ENCODE measurements at regions not wholly inside any gene's neighbourhood (a gene's known extent, or its start where the extent isn't known, plus 50 kb on each side); places are given as distances from the start of the nearest gene placed in this dataset.

DNA sequence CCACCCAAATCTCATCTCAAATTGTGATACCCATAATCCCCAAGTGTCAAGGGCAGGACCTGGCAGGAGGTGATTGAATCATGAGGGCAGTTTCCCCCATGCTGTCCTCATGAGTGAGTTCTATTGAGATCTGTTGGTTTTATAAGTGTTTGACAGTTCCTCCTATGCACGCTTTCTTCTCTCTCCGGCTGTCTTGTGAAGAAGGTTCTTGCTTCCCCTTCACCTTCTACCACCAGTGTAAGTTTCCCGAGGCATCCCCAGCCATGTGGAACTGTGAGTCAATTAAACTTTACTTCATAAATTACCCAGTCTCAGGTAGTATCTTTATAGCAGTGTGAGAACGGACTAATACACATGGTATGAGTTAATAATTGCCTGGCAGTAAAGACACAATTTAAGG is 581.7 kb upstream of the AMOT start:
- H3K4me1 ChIP-seq (replicated peaks in 1 of 4; ENCODE audit: control insufficient read depth in 3 of 4, insufficient read depth in 4 of 4, low read length in 3 of 4): no peaks in the 10 kb centered on the region
- H4K5ac ChIP-seq (ENCODE audit: insufficient read length, low read depth, low read length): no peak overlapping the region
- H3K27me3 ChIP-seq (replicated peaks in 1 of 4; ENCODE audit: control insufficient read depth in 3 of 4, extremely low read depth in 1 of 4, insufficient read depth in 3 of 4, low read length in 3 of 4): no peaks in the 10 kb centered on the region
- no peaks in the 10 kb centered on the region for H3K23me2 ChIP-seq (ENCODE audit: low read depth, low read length)
- 93% methylated on average over 4 of the region's 4 CpGs; no CpG with 5 or more reads in 1 of the 2 experiments for WGBS, 2 experiments (ENCODE audit: extremely low coverage in 1 of 2, insufficient coverage in 1 of 2, insufficient read length in 1 of 2, insufficient replicate concordance in 2 of 2, low coverage in 1 of 2, low lambda C conversion rate in 2 of 2, missing lambda C conversion rate in 1 of 2)
- no peak overlapping the region for H2BK120ac ChIP-seq (replicated peaks; ENCODE audit: low read depth, low read length)
- H2BK5ac ChIP-seq (ENCODE audit: low read depth, low read length): no peak overlapping the region
- H3K27ac ChIP-seq (ENCODE audit: low read depth, low read length): no peak overlapping the region
- no peak overlapping the region for H3K14ac ChIP-seq (ENCODE audit: insufficient read length)
- H3K4me3 ChIP-seq (ENCODE audit: extremely low read depth in 1 of 4, insufficient read depth in 2 of 4, low read depth in 3 of 4, low read length in 4 of 4): no peak overlapping the region
- H3K79me1 ChIP-seq (ENCODE audit: low read depth, low read length): no peaks in the 10 kb centered on the region
- H3K9ac ChIP-seq (replicated peaks in 1 of 4; ENCODE audit: extremely low read depth in 1 of 4, low read depth in 3 of 4, low read length in 3 of 4): no peak overlapping the region
- H2BK15ac ChIP-seq (ENCODE audit: low read length): no peak overlapping the region
- H3K56ac ChIP-seq (replicated peaks; ENCODE audit: insufficient read length, low read depth, low read length): no peak overlapping the region
- H2BK12ac ChIP-seq (ENCODE audit: low read depth, low read length): no peak overlapping the region
- H3K4ac ChIP-seq (replicated peaks; ENCODE audit: insufficient read length, low read depth, low read length): no peak overlapping the region
- H4K20me1 ChIP-seq (replicated peaks in 1 of 2; ENCODE audit: control insufficient read depth in 1 of 2, insufficient read depth in 2 of 2, low read length in 2 of 2): no peaks in the 10 kb centered on the region
- POLR2A ChIA-PET (ENCODE audit: partially characterized antibody): no interaction called here
- DNase-seq (ENCODE audit: low read depth in 1 of 2, low spot score in 2 of 2): no peak
- H2AK5ac ChIP-seq (ENCODE audit: low read depth, low read length): no peak overlapping the region
- no peak overlapping the region for H4K91ac ChIP-seq (replicated peaks; ENCODE audit: insufficient read length, low read length)
- H3K23ac ChIP-seq (ENCODE audit: insufficient read length): no peak overlapping the region
- no peaks in the 10 kb centered on the region; a peak in 1 of 4 replicates for H3K9me3 ChIP-seq (ENCODE audit: insufficient read depth in 2 of 2, low read depth in 1 of 2, low read length in 1 of 2)
- H3K18ac ChIP-seq (ENCODE audit: extremely low read depth, low read length): no peak overlapping the region
- H2BK20ac ChIP-seq (ENCODE audit: low read length): no peak overlapping the region
- CTCF ChIA-PET (ENCODE audit: partially characterized antibody): no interaction called here
- H4K8ac ChIP-seq (ENCODE audit: extremely low read depth, insufficient read depth, low read length): no peak overlapping the region
- H3K79me2 ChIP-seq (ENCODE audit: control insufficient read depth in 1 of 2, insufficient read depth in 2 of 2, low read length in 2 of 2): no peaks in the 10 kb centered on the region
- H3K36me3 ChIP-seq (ENCODE audit: control insufficient read depth in 2 of 4, insufficient read depth in 4 of 4, low read length in 3 of 4): no peaks in the 10 kb centered on the region
- H3K4me2 ChIP-seq (ENCODE audit: insufficient read depth in 1 of 2, low read depth in 2 of 2, low read length in 2 of 2): no peak overlapping the region
- no peak for FAIRE-seq
- H2AFZ ChIP-seq (ENCODE audit: low read length): no peak overlapping the region
- TF ChIP-seq, protein P1, sequence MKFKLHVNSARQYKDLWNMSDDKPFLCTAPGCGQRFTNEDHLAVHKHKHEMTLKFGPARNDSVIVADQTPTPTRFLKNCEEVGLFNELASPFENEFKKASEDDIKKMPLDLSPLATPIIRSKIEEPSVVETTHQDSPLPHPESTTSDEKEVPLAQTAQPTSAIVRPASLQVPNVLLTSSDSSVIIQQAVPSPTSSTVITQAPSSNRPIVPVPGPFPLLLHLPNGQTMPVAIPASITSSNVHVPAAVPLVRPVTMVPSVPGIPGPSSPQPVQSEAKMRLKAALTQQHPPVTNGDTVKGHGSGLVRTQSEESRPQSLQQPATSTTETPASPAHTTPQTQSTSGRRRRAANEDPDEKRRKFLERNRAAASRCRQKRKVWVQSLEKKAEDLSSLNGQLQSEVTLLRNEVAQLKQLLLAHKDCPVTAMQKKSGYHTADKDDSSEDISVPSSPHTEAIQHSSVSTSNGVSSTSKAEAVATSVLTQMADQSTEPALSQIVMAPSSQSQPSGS (IDR thresholded peaks at IDR 0.05; ENCODE audit: low read length): no peak
- no peak for TF ChIP-seq SP4 (IDR thresholded peaks at IDR 0.05; ENCODE audit: low read length)
- TF ChIP-seq EGR1 (IDR thresholded peaks at IDR 0.05; ENCODE audit: borderline replicate concordance, low read depth, low read length): no peak
- TF ChIP-seq, protein P2, sequence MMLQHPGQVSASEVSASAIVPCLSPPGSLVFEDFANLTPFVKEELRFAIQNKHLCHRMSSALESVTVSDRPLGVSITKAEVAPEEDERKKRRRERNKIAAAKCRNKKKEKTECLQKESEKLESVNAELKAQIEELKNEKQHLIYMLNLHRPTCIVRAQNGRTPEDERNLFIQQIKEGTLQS (IDR thresholded peaks at IDR 0.05; ENCODE audit: insufficient read depth, low read depth, low read length): no peak
- no peak for TF ChIP-seq PHF8 (conservative IDR thresholded peaks at IDR 0.05; ENCODE audit: low read depth, low read length)
- no peak for TF ChIP-seq SRF (IDR thresholded peaks at IDR 0.05; ENCODE audit: low read depth, low read length)
- TF ChIP-seq RFX5 (IDR thresholded peaks at IDR 0.05; ENCODE audit: borderline replicate concordance, low read depth, low read length): no peak
- TF ChIP-seq KDM1A (IDR thresholded peaks at IDR 0.05; ENCODE audit: borderline replicate concordance, low read length): no peak
- TF ChIP-seq CEBPB (IDR thresholded peaks at IDR 0.05; ENCODE audit: low read depth, low read length): no peak
- TF ChIP-seq YY1 (IDR thresholded peaks at IDR 0.05; ENCODE audit: low read depth, low read length): no peak
- no peak for TF ChIP-seq TAF7 (optimal IDR thresholded peaks at IDR 0.05; ENCODE audit: borderline replicate concordance, low read depth, low read length)
- no peak for TF ChIP-seq POLR2AphosphoS5 (IDR thresholded peaks at IDR 0.05; ENCODE audit: low read depth, low read length)
- no peak for TF ChIP-seq NRF1 (IDR thresholded peaks at IDR 0.05; ENCODE audit: low read depth, low read length)
- TF ChIP-seq TAF1 (IDR thresholded peaks at IDR 0.05; ENCODE audit: low read depth, low read length): no peak
